Tibial nerve (tissue), 4 donors: ENCODE measurements at regions not wholly inside any gene's neighbourhood (a gene's known extent, or its start where the extent isn't known, plus 50 kb on each side); places are given as distances from the start of the nearest gene placed in this dataset.

Source experiments
- CTCF ChIP-seq, 5 experiments: fragments of 200-600 bp in 3 of 5; fragments of 450-650 bp in 2 of 5; sonication (generic) in 3 of 5; IDR thresholded peaks; one replicate each; pipeline ENCODE4 v1.5.1; 2016 to 2019; ENCODE audit warnings: antibody characterized with exemption in 5 of 5, mild to moderate bottlenecking in 3 of 5, moderate library complexity in 2 of 5
- EP300 ChIP-seq, 2 donors: sonication (generic); formaldehyde crosslinking; IDR thresholded peaks; one replicate each; pipeline ENCODE4 v1.6.1; 2017; ENCODE audit warnings: antibody characterized with exemption in 2 of 2, mild to moderate bottlenecking in 1 of 2

- no peak for TF ChIP-seq CTCF (IDR thresholded peaks at IDR 0.05)
- no peak for TF ChIP-seq EP300 (IDR thresholded peaks at IDR 0.05)
Observed at GRCh38 chr12:19846574-19846973, 407.3 kb downstream of the AEBP2 start.
